ENCODE measurements at regions not wholly inside any gene's neighbourhood (a gene's known extent, or its start where the extent isn't known, plus 50 kb on each side); places are given as distances from the start of the nearest gene placed in this dataset.

DNA sequence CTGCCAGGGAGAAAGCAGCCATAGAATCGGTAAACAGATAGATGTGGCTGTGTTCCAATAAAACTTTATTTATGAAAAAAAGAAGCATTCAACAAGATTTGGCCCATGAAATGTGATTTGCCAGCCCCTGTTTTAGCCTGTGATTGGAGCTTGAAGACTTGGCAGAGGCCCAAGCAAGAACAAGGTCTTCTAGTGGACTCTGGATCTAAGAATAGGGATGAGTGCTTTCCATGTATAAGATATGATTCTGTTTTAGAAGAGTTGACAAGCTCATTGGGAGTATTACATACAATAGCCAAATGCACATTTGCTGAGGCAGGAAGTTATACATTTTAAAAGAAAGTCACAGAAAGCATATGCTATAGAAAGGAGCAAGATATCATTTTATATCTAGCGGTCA, 175.6 kb upstream of the LUZP2 start:
- TF ChIP-seq, protein P1, sequence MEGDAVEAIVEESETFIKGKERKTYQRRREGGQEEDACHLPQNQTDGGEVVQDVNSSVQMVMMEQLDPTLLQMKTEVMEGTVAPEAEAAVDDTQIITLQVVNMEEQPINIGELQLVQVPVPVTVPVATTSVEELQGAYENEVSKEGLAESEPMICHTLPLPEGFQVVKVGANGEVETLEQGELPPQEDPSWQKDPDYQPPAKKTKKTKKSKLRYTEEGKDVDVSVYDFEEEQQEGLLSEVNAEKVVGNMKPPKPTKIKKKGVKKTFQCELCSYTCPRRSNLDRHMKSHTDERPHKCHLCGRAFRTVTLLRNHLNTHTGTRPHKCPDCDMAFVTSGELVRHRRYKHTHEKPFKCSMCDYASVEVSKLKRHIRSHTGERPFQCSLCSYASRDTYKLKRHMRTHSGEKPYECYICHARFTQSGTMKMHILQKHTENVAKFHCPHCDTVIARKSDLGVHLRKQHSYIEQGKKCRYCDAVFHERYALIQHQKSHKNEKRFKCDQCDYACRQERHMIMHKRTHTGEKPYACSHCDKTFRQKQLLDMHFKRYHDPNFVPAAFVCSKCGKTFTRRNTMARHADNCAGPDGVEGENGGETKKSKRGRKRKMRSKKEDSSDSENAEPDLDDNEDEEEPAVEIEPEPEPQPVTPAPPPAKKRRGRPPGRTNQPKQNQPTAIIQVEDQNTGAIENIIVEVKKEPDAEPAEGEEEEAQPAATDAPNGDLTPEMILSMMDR (IDR thresholded peaks at IDR 0.05): no peak
- TF ChIP-seq EP300 (IDR thresholded peaks at IDR 0.05) (no peak), POLR2A (IDR thresholded peaks at IDR 0.05) (no peak), POLR2AphosphoS5 (IDR thresholded peaks at IDR 0.05) (no peak)

Data from suprapubic skin (tissue), 4 donors.